IMR-90 (cell line): ENCODE measurements at regions not wholly inside any gene's neighbourhood (a gene's known extent, or its start where the extent isn't known, plus 50 kb on each side); places are given as distances from the start of the nearest gene placed in this dataset.

Source experiments
- ATAC-seq: fragments of 200-7000 bp; cut with Tn5 transposase; 2 replicates; pipeline ENCODE4 v1.9.1; 2020; ENCODE audit warnings: low read depth, mild to moderate bottlenecking, moderate library complexity
- BruUV-seq: library from RNA; stranded (reverse); fragments of 400-500 nt; replicated peaks from 2 replicates; lab custom pipeline; 2021; lab: Mats Ljungman, UMichigan
- CTCF ChIA-PET: fragments of 300-600 bp; formaldehyde crosslinking; extraction: SDS; loops from one replicate; lab custom pipeline; 2021; ENCODE audit warnings: antibody characterized with exemption; lab: Yijun Ruan, JAX
- POLR2A ChIA-PET: fragments of 300-600 bp; sonication (Branson Sonifier 250); formaldehyde crosslinking; loops from one replicate; lab custom pipeline; 2022; ENCODE audit warnings: antibody characterized with exemption; ENCODE audit not compliant: unreplicated experiment; lab: Charles Lee
- DNase-seq: peaks from one replicate; pipeline ENCODE4 v3.0.0; 2013
- H2AFZ ChIP-seq: replicated peaks from 2 replicates; pipeline ENCODE3; 2013; ENCODE audit warnings: low read length, mild to moderate bottlenecking; ENCODE audit not compliant: poor library complexity
- H2AK5ac ChIP-seq: 2 replicates; pipeline ENCODE4 v1.6.1; 2013; ENCODE audit warnings: low read depth, low read length, inconsistent platforms
- H2AK9ac ChIP-seq: replicated peaks from 2 replicates; pipeline ENCODE3; 2013; ENCODE audit warnings: mild to moderate bottlenecking, low read depth, low read length, moderate library complexity; ENCODE audit not compliant: poor library complexity
- H2BK120ac ChIP-seq: 2 replicates; pipeline ENCODE4 v1.6.1; 2013; ENCODE audit warnings: low read depth, low read length, inconsistent platforms
- H2BK15ac ChIP-seq: 3 replicates; pipeline ENCODE4 v1.6.1; 2013; ENCODE audit warnings: low read depth, low read length, inconsistent platforms
- H2BK20ac ChIP-seq: 2 replicates; pipeline ENCODE4 v1.6.1; 2013; ENCODE audit warnings: low read depth, mild to moderate bottlenecking, inconsistent platforms, low read length, moderate library complexity
- H2BK5ac ChIP-seq: 2 replicates; pipeline ENCODE4 v1.6.1; 2013; ENCODE audit warnings: mild to moderate bottlenecking, low read depth, low read length, inconsistent platforms; ENCODE audit not compliant: poor library complexity, severe bottlenecking
- H3K14ac ChIP-seq: replicated peaks from 2 replicates; pipeline ENCODE4 v1.6.1; 2013; ENCODE audit warnings: low read depth, low read length, inconsistent platforms
- H3K18ac ChIP-seq: 2 replicates; pipeline ENCODE4 v1.6.1; 2013; ENCODE audit warnings: low read depth, low read length, control low read depth
- H3K23ac ChIP-seq: 2 replicates; pipeline ENCODE4 v1.6.1; 2013; ENCODE audit warnings: low read depth, low read length, inconsistent platforms
- H3K27ac ChIP-seq: 2 replicates; pipeline ENCODE4 v1.5.1; 2013; ENCODE audit warnings: mild to moderate bottlenecking, control low read depth, low read length; ENCODE audit not compliant: insufficient read depth
- H3K27me3 ChIP-seq: 2 replicates; pipeline ENCODE4 v1.6.1; 2013; ENCODE audit warnings: low read length; ENCODE audit not compliant: control insufficient read depth, insufficient read depth
- H3K36me3 ChIP-seq: 2 replicates; pipeline ENCODE4 v1.6.1; 2013; ENCODE audit warnings: low read length, mixed read lengths; ENCODE audit not compliant: control insufficient read depth, insufficient read depth
- H3K4ac ChIP-seq: 2 replicates; pipeline ENCODE4 v1.6.1; 2013; ENCODE audit warnings: low read depth, low read length, inconsistent platforms
- H3K4me1 ChIP-seq: 2 replicates; pipeline ENCODE4 v1.6.1; 2013; ENCODE audit warnings: low read length, mixed read lengths; ENCODE audit not compliant: control insufficient read depth, insufficient read depth
- H3K4me2 ChIP-seq: 2 replicates; pipeline ENCODE4 v1.6.1; 2013; ENCODE audit warnings: low read depth, mild to moderate bottlenecking, control low read depth, low read length, moderate library complexity
- H3K4me3 ChIP-seq: 2 replicates; pipeline ENCODE4 v1.5.1; 2013; ENCODE audit warnings: low read depth, mild to moderate bottlenecking, control low read depth, low read length, moderate library complexity; ENCODE audit not compliant: insufficient read depth
- H3K56ac ChIP-seq: 2 replicates; pipeline ENCODE4 v1.6.1; 2013; ENCODE audit warnings: low read length, inconsistent platforms; ENCODE audit not compliant: insufficient read depth; ENCODE audit errors: extremely low read depth
- H3K79me1 ChIP-seq, 2 experiments: 2 replicates each; pipeline ENCODE4 v1.6.1; 2013; ENCODE audit warnings: low read length in 2 of 2, inconsistent platforms in 1 of 2, low read depth in 1 of 2
- H3K9ac ChIP-seq: 2 replicates; pipeline ENCODE4 v1.6.1; 2013; ENCODE audit warnings: low read depth, low read length, control low read depth
- H3K9me1 ChIP-seq: 2 replicates; pipeline ENCODE4 v1.6.1; 2013; ENCODE audit warnings: low read length, inconsistent platforms; ENCODE audit not compliant: insufficient read depth
- H3K9me3 ChIP-seq: 2 replicates; pipeline ENCODE4 v1.6.1; 2013; ENCODE audit warnings: low read length; ENCODE audit not compliant: control insufficient read depth, insufficient read depth
- H4K20me1 ChIP-seq: 2 replicates; pipeline ENCODE4 v1.6.1; 2013; ENCODE audit warnings: low read length, inconsistent platforms; ENCODE audit not compliant: insufficient read depth
- H4K5ac ChIP-seq: 2 replicates; pipeline ENCODE4 v1.6.1; 2013; ENCODE audit warnings: mild to moderate bottlenecking, low read depth, low read length, control low read depth
- H4K8ac ChIP-seq, 2 experiments: 2 replicates each; pipeline ENCODE4 v1.6.1; 2013; ENCODE audit warnings: low read depth in 2 of 2, low read length in 2 of 2, control low read depth in 1 of 2, inconsistent platforms in 1 of 2
- H4K91ac ChIP-seq: 2 replicates; pipeline ENCODE4 v1.6.1; 2013; ENCODE audit warnings: low read depth, low read length, inconsistent platforms; ENCODE audit not compliant: insufficient read depth
- BHLHE40 ChIP-seq: fragments of 150-350 bp; IDR thresholded peaks from 2 replicates; pipeline ENCODE4 v1.6.1; 2016; ENCODE audit warnings: mild to moderate bottlenecking, low read depth, low read length
- CEBPB ChIP-seq: IDR thresholded peaks from 2 replicates; pipeline ENCODE4 v1.6.1; 2012; ENCODE audit warnings: low read depth, low read length, improper control_type of control experiment
- CHD1 ChIP-seq: IDR thresholded peaks from 2 replicates; pipeline ENCODE4 v1.6.1; 2012; ENCODE audit warnings: low read depth, low read length, improper control_type of control experiment
- CTCF ChIP-seq: conservative IDR thresholded peaks from 2 replicates; pipeline ENCODE4 v1.5.1; 2012; ENCODE audit warnings: mild to moderate bottlenecking, low read depth, low read length, improper control_type of control experiment
- ELK1 ChIP-seq: fragments of 150-350 bp; IDR thresholded peaks from 2 replicates; pipeline ENCODE4 v1.6.1; 2016; ENCODE audit warnings: low read depth, mild to moderate bottlenecking, low read length, moderate library complexity, borderline replicate concordance
- FOS ChIP-seq: fragments of 150-350 bp; IDR thresholded peaks from 2 replicates; pipeline ENCODE4 v1.6.1; 2016; ENCODE audit warnings: low read depth, low read length
- MAFK ChIP-seq: IDR thresholded peaks from 2 replicates; pipeline ENCODE4 v1.6.1; 2012; ENCODE audit warnings: low read depth, low read length, improper control_type of control experiment
- MAZ ChIP-seq: IDR thresholded peaks from 2 replicates; pipeline ENCODE4 v1.6.1; 2012; ENCODE audit warnings: low read depth, mild to moderate bottlenecking, low read length, improper control_type of control experiment, moderate library complexity, borderline replicate concordance
- MXI1 ChIP-seq: IDR thresholded peaks from 2 replicates; pipeline ENCODE4 v1.6.1; 2012; ENCODE audit warnings: low read depth, mild to moderate bottlenecking, low read length, moderate library complexity, borderline replicate concordance
- NFE2L2 ChIP-seq: fragments of 150-350 bp; IDR thresholded peaks from 2 replicates; pipeline ENCODE4 v1.6.1; 2016; ENCODE audit warnings: low read depth, mild to moderate bottlenecking, low read length
- POLR2A ChIP-seq: IDR thresholded peaks from 2 replicates; pipeline ENCODE4 v1.6.1; 2012; ENCODE audit warnings: mild to moderate bottlenecking, low read depth, low read length
- RAD21 ChIP-seq: IDR thresholded peaks from 2 replicates; pipeline ENCODE4 v1.6.1; 2012; ENCODE audit warnings: low read length, improper control_type of control experiment
- RCOR1 ChIP-seq: IDR thresholded peaks from 2 replicates; pipeline ENCODE4 v1.6.1; 2012; ENCODE audit warnings: mild to moderate bottlenecking, low read length, improper control_type of control experiment; ENCODE audit not compliant: insufficient replicate concordance
- RFX5 ChIP-seq: IDR thresholded peaks from 2 replicates; pipeline ENCODE4 v1.8.0; 2012; ENCODE audit warnings: low read depth, mild to moderate bottlenecking, low read length, moderate library complexity
- SMC3 ChIP-seq: fragments of 150-350 bp; IDR thresholded peaks from 2 replicates; pipeline ENCODE4 v1.6.1; 2016; ENCODE audit warnings: low read depth, mild to moderate bottlenecking, antibody characterized with exemption, low read length, moderate library complexity
- USF2 ChIP-seq: fragments of 150-350 bp; IDR thresholded peaks from 2 replicates; pipeline ENCODE4 v1.6.1; 2017; ENCODE audit warnings: mild to moderate bottlenecking, antibody characterized with exemption, low read length, low read depth
- WGBS, 2 experiments: methylation state at CpG; one replicate each; pipeline versions ENCODE4 v1.1.5 to v1.1.7; 2013; ENCODE audit warnings: missing lambda C conversion rate in 2 of 2; ENCODE audit not compliant: insufficient read length in 1 of 2; ENCODE audit errors: extremely low coverage in 2 of 2; 5-methylcytosine and 5-hydroxymethylcytosine counted together
- dilution Hi-C: fragments of 300-500 bp; cut with HindIII; formaldehyde crosslinking; loops from one replicate; pipeline ENCODE4 v1.14.3; 2018; ENCODE audit warnings: low sequenced_read_pairs; ENCODE audit not compliant: unreplicated experiment
- in situ Hi-C: fragments of 300-500 bp; cut with MboI; formaldehyde crosslinking; loops from 3 replicates; pipeline ENCODE4 v1.14.3; 2019; ENCODE audit warnings: low sequenced_read_pairs, inconsistent platforms, mixed read lengths
- intact Hi-C: fragments of 100-400 bp; cut with micrococcal nuclease; formaldehyde crosslinking; loops from 2 replicates; pipeline ENCODE4 v1.10.0; 2022

GRCh38 chr1:69438056-69438795 lies 129.5 kb upstream of the LRRC7 start:
- no peak overlapping the region for H3K56ac ChIP-seq
- H3K4me2 ChIP-seq, result no peak overlapping the region

More at GRCh38 chr1:69438056-69438795, 129.5 kb upstream of the LRRC7 start:
- Histone ChIP-seq H3K27me3 (no peaks in the 10 kb centered on the region), H2AK5ac (no peak overlapping the region), H2BK5ac (no peak overlapping the region), H3K4me1 (no peaks in the 10 kb centered on the region), H4K20me1 (no peaks in the 10 kb centered on the region), H3K14ac (no peak overlapping the region), H3K9me1 (no peaks in the 10 kb centered on the region), H2BK15ac (no peak overlapping the region), H3K4ac (no peak overlapping the region), H2BK120ac (no peak overlapping the region), H3K23ac (no peak overlapping the region), H2AFZ (no peak overlapping the region), H4K5ac (no peak overlapping the region), H2AK9ac (no peak overlapping the region), H3K4me3 (no peak overlapping the region), H3K9ac (no peak overlapping the region), H3K36me3 (no peaks in the 10 kb centered on the region), H3K27ac (no peak overlapping the region), H3K18ac (no peak overlapping the region), H3K9me3 (no peaks in the 10 kb centered on the region), H2BK20ac (no peak overlapping the region), H4K91ac (no peak overlapping the region), H3K79me1 (no peaks in the 10 kb centered on the region), H4K8ac (no peak overlapping the region)
- no peak for TF ChIP-seq USF2
- no peak for TF ChIP-seq CHD1
- no peak for TF ChIP-seq MAZ
- no peak for TF ChIP-seq MXI1
- TF ChIP-seq ELK1, result no peak
- TF ChIP-seq CTCF, result no peak
- TF ChIP-seq NFE2L2, result no peak
- no peak for TF ChIP-seq RFX5
- TF ChIP-seq FOS, result no peak
- TF ChIP-seq CEBPB, result no peak
- TF ChIP-seq SMC3, result no peak
- no peak for TF ChIP-seq RAD21
- TF ChIP-seq BHLHE40, result no peak
- TF ChIP-seq RCOR1, result no peak
- TF ChIP-seq POLR2A, result no peak
- TF ChIP-seq MAFK, result no peak
- intact Hi-C loops, result no loop called here
- 0% methylated on average over 1 of the region's 5 CpGs; no CpG with 5 or more reads in 1 of the 2 experiments for WGBS, 2 experiments
- POLR2A ChIA-PET, result interaction anchor here (0.6 kb wide), 1 partner anchor 50 kb away, joined by 3 read pairs; no protein-coding TSS in a partner anchor
- dilution Hi-C loops, result no loop called here
- in situ Hi-C loops, result no loop called here
- DNase-seq (no peak), ATAC-seq (no peak)
- no TSS peak for BruUV-seq
- CTCF ChIA-PET, result no interaction called here
